HG03457 (cell line): ENCODE measurements at regions not wholly inside any gene's neighbourhood (a gene's known extent, or its start where the extent isn't known, plus 50 kb on each side); places are given as distances from the start of the nearest gene placed in this dataset.

ENCODE experiments used
- ATAC-seq: cut with Tn5 transposase; IDR thresholded peaks from one replicate; pipeline ENCODE4 v1.9.1; 2021; ENCODE audit warnings: moderate number of reproducible peaks; ENCODE audit not compliant: unreplicated experiment

DNA sequence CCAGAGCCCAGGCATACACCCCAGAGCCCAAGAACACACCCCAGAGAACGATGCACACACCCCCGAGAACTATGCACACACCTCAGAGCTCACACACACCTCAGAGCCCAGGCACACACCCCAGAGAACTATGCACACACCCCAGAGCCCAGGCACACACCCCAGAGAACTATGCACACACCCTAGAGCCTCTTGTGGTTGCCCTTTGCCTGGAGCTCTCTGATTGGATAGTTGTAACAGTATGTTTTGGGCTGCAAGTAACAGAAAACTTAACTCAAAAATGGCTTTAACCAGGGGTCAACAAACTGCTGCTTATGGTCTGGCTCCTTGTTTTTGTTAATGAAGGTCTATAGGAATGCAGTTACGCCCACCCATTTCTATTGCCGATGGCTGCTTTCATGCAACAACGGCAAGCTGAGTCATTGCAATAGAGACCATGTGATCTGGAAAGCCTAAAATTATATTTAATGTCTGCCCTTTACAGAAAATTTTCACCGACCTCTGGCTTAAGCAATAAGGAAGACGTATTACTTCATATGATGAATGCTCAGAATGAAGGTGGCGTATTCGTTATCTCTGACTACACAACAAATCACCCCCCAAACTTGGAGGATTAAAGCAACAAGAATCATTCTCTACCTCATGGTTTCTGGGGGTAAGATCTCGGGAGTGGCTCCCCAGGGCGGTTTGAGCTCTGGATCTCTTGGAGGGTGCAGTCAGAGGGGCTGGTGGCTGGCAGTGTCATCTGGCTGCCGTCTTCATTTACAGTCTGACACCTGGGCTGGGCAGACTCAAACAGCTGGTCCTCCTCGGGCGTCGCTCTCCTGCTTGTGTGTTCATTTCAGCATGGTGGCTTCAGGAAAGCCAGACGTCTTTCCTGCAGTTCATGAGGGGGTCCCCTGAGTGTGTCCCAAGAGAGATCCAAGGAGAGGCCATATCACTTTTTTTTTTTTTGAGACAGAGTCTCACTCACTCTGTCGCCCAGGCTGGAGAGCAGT, 66.3 kb upstream of the NCOR2 start:
- ATAC-seq = no peak

DNA sequence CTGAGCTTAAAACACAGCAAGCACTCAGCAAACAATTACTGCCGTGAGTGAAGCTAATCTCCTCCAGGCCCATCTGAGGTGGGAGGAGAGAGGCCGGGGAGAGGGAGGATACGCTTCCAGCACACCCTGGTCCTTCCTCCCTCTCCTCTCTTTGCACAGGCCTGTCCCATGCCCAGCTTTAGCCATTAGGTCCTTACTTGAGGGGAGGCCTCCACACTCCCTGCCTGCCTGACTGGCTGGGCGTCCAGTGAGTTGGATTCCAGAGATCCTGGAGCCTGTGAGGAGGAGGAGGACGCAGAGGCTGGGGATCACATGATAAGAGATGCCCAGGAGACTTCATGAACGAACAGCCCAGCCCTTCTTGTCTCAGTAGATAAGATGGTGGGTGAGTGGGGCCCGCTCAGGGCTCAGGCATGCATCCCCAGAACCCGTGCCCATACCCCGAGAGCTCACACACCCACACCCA, 65.1 kb upstream of the NCOR2 start:
- no peak for ATAC-seq

DNA sequence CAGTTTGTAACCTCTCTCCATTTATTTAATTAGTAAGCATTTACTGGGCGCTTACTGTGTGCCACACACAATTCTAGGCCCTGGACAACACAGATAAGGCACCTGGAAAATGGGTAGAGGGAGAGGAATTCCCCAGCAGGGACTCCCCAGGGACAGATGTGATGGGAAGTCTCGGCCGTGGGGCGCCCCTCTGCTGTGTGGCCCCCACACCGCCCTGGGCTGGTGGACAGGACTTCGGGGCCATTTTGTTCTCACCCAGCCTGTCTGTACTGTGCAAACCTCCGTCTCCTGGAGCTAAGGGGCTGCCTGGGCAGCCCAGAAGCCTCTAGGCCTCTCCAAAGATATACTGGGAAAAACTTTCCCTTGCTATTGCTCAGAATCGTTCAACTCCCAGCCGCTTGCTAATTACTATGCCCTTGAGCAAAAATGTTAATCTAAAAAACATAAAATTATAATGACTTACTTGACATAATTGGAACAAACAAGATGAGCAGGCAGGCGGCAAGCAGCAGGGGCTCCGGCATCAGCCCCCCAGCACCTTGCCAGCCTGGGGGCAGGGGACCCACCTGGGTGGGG, 64.4 kb upstream of the NCOR2 start:
- no peak for ATAC-seq

DNA sequence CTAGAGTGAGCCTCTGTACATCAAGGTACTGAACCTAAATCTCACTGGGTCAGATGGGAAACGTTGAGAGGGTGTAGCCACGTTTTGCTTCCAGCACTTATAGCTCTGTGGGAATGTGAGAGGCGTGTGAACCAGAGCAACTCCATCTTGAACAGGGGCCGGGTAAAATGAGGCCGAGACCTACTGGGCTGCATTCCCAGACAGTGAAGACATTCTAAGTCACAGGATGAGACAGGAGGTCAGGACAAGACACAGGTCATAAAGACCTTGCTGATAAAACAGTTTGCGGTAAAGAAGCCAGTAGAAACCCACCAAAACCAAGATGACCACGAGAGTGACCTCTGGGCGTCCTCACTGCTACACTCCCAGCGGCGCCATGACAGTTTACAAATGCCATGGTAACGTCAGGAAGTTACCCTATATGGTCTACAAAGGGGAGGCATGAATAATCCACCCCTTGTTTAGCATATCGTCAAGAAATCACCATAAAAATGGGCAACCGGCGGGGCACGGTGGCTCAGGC, 63.4 kb upstream of the NCOR2 start:
- ATAC-seq = no peak

DNA sequence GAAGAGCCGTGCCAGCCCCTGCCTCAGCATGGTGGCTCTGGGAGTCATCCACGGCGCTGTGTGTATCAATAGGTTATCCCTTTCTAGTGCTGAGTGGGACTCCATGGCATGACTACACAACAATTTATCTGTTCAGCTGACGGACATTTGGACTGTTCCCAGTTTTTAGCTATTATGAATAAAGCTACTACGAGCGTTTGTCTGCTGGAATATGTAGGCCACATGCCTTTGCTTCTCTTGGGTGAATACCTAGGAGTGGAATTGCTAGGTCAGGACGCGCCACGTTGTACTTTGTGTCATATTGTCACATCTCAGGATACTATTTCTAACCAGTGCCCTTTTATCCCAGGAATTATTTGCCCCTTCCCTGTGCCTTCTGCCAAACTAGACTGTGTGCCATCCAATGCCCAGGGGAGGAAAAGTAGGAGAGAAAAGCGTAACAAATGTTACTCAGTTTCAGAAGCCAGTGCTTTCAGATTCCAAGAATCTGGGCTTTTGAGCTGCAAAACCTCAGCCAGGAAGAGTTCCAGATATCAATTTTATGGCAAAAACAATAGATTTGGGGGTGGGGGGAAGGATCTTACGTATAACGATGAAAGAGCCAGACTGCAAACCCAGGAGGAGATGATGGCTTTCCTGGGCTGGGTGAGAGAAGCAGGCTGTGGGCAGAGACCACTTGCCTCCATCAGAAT, 62.5 kb upstream of the NCOR2 start:
- ATAC-seq = no peak

DNA sequence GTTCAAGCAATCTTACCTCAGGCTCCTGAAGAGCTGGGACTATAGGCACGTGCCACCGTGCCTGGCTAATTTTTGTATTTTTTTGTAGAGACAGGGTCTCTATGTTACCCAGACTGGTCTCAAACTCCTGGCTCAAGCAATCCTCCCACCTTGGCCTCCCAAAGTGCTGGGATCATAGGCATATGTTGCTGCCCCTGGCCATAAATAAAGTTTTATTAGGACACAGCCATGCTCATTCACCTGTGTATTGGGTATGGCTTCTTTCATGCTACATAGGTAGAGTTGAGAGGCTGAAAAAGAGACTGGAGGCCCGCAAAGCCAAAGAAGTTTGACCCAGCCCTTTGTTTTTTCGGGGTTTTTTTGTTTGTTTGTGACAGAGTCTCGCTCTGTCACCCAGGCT, 61.7 kb upstream of the NCOR2 start:
- ATAC-seq = no peak

DNA sequence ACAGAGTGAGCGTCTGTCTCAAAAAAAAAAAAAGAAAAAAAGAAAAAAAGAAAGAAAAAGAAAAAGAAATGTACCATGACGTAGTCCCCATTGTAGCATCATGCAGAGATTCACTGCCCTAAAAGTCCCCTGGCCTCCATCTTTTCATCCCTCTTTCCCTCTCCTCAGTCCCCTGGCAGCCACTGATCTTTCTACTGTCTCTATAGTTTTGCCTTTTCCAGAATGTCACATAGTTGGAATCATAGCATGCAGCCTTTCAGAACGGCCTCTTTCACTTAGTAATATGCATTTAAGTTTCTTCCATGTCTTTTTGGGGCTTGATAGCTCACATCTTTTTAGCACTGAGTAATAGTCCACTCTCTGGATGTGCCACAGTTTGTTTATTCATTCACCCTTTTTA, 60.5 kb upstream of the NCOR2 start:
- ATAC-seq = no peak

DNA sequence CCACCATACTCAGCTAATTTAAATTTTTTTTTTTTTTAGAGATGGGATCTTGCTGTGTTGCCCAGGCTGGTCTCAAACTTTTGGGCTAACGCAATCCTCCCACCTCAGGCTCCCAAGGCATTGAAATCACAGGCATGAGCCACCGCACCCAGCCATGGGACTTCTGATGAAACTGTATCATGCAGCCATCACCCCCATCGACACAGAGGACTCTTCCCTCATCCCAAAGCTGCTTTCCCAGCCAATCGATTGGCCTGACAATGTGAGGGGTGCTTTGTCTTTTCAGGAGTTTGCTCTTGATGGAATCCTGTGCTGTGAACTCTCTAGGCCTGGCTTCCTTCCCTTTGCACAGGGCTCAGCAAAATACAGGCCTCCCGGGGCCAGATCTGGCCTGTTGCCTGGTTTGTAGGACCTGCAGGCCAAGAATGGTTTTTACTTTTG, 59.6 kb upstream of the NCOR2 start:
- ATAC-seq = no peak

DNA sequence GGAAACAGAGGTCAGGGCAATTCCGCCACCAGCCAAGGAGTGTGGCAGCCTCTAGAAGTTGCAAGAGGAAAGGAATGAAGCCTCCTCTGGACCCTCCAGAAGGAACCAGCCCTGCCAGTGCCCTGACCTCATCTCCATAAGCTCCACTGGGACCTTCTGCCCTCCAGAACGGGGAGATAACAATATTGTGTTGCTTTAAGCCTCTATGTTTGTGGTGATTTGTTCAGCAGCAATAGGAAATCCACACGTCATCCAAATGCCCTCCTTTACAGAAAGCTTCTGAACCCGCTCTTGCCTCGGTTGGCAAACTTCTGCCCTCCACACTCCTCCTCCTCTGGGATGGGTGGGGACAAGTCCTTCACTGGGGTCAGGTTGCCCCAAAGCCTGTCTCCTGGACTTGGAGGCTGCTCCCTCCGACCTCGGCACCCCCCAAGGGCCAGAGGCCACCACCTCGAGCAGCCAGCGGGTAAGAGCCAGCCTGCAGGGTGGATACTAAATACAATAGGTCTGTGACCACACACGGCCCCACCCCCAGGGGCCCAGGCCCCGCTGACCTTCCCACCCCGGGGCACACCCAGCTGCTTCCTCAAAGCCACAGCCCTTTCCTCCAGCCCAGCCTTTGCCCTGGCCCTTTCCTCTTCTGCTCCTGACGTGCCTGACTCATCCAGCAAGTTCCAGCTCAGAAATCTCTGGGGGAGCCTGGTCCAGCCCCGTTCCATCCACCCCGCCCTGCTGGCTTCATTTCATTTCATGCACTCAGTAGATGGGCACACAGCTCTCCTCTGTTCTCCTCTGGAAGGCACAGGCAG, 58.7 kb upstream of the NCOR2 start:
- ATAC-seq = no peak

DNA sequence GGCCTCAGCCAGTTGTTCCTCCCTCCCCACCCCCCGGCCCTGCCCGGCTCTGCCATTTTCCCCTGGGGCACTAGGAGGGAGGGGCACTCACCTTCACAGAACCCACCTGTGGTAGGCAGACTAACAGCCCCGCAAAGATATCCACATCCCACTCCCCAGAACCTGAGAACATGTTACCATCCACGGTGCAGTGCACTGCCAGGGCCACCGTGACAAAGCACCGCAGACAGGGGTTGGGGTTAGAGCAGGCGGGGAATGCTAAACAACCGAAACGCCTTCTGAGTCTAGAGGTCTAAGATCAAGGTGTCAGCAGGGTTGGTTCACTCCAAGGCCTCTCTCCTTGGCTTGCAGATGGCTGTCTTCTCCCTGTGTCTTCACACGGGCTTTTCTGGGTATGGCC, 57.4 kb upstream of the NCOR2 start:
- no peak for ATAC-seq

DNA sequence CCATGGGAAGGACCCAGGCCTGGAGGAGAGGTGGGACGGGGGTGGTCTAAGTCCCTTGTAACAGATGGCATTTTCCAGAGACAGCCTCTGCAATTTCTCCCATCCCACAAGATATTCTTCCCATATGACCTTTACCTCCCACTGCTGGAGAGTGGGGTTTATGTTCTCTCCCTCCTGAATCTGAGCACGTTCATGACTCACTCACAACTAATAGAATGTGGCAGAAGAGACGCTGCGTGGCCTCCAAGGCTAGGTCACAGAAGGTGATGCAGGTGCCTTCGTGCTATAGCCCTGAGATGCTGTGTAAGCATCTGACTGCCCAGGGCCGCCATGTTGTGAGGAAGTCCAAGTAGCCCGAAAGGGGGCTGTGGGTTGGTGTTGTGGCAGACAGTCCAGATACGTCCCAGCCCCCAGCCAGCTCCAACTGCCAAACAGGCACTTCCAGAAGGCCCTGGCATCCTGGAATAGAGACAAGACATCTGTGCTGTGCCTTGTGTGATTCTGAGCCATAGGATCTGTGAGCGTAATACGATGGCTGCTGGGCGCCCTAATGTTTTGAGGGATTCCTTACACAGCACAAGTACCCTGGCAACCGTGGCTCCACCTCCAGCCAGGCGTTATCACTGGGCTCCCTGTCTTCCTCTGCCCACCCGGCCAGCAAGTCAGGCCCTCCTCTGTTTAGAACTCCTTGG, 56.1 kb upstream of the NCOR2 start:
- ATAC-seq = no peak

DNA sequence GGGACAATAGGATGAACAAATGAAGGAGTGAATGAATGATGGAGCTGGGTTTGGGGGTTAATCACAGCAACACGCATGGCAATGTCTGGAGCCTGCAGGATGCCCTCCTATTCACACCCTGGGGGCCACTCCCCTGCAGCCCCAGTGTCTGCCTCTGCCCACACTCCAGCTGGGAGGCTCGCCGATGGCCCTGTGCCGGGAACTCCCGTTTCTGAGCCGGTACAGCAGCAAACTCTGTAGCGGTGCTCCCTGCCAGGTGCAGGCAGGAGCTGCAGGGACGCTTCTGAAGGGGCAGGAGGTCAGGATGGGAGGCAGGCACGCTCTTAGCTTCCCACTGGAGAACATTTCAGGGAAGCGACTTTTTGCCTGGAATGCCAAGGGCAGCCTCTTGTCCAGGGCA, 55.4 kb upstream of the NCOR2 start:
- no peak for ATAC-seq

DNA sequence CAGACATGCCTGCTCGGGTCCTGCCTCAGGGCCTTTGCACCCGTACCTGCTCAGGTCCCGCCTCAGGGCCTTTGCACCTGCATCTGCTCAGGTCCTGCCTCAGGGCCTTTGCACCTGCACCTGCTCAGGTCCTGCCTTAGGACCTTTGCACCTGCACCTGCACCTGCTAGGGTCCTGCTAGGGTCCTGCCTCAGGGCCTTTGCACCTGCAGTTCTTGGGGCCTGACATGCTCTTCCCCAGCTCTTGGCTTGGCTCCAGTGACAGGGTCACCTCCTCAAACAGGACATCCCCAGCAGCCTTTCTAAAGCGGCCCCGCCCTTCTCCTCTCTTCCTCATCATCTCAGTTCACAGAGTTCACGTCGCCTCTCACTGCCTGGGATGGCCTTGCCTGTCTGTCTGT, 54.9 kb upstream of the NCOR2 start:
- ATAC-seq = no peak

DNA sequence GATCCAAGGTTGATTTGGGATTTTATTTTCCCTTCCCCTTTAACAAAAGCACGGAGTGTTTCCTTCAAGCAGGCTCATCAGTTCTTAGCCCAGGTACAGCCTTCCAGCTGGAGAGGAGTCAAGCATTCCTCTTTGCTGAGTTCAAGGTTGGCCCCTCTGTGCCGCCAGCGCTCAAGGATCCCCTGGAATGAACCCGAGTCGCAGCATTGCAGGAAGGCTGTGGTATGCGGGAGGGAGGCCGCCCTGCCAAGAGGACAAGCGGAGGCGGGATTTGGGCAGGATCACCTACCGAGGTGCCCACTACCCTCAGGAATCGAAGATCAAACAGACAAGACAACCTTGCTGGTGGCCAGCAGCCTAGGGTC, 53.9 kb upstream of the NCOR2 start:
- ATAC-seq = no peak

DNA sequence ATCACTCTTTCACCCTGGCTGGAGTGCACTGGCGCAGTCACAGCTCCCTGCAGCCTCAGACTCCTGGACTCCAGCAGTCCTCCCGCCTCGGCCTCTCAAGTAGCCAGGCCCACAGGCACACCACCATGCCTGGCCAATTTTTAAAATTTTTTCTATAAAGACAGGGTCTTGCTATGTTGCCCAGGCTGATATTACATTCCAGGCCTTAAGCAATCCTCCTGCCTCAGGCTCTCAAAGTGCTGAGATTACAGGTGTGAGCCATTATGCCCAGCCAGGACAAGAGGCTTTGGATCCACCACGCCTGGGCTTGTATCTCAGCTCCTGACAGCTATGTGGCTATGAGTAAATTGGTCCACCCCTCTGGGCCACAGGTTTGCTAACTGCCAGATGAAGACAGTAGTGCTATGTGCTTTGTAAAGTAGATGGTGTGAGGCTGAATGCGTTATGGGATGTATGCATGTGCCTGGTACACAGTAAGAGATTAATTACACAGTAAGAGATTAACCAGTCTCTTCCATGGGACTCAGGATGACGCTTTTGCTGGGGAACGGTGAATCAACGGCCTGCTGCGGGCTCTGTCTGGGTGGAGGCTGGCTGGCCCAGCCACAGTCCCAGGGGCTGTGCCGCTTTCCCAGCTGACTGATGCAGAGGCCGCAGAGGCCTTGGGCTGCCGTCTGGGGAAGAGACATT, 53.3 kb upstream of the NCOR2 start:
- ATAC-seq = no peak

DNA sequence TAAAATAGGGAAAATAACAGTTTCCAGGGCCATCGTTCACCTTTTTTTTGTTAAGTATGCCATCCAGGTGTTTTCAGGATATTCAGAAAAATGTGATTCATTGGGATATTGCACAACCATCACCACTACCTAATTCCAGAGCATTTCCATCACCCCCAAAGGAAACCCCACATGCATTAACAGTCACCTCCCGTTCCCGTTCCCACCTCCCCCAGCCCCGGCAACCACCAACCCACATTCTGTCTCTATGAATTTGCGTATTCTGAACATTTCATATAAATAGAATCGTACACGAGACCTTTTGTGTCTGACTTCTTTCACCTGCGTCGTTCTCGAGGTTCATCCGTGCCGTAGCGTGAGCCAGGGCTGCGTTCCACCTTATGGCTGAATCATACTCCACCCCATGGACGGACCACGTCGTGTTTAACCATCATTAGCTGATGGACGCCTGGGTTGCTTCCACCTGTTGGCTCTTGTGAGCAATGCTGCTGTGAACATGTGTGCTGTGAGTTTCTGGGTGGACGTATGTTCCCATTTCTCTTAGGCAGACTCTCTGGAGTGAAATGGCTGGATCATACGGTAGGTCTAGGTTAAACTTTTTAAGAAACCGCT, 51.0 kb upstream of the NCOR2 start:
- ATAC-seq = no peak

DNA sequence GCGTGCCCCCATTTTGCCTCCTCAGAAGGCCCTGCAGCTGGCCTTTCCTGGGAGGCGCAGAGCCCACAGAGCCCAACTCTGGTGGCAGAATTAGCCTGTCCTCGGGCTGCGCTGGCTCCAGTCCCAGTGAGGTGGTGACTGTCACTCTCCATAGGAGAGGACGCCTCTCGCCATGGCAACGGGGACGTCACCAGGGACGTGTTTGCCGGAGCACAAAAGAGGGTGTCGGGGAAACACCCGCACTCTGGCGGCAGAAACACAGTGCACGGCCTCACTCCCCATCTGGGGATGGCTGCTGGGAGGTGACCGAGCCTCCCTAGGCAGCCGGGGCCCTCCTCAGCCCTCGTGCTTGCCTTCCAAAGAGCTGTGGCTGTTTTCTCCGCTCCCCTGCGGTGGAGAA, 50.2 kb upstream of the NCOR2 start:
- ATAC-seq = no peak
